ENCODE measurements at regions not wholly inside any gene's neighbourhood (a gene's known extent, or its start where the extent isn't known, plus 50 kb on each side); places are given as distances from the start of the nearest gene placed in this dataset.

DNA sequence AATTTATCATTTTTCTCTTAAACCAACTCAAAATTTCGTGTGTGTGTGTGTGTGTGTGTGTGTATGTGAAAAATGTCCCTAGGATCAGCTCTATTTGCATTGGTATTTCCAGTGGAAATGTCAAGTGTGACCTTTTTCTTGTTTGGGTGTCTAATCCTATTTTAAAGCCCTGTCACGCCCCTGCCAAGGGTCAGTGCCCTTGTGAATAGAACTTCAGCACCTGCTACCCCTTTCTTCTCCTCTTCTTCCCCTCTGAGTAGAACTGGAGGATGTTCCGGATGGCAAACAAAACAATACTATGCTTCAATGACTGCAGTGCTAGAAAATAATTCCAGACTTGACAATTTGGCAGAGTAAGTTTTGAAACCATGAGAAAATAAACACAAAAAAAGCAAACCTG lies 67.3 kb downstream of the SPRY1 start:
- TF ChIP-seq, protein P1, sequence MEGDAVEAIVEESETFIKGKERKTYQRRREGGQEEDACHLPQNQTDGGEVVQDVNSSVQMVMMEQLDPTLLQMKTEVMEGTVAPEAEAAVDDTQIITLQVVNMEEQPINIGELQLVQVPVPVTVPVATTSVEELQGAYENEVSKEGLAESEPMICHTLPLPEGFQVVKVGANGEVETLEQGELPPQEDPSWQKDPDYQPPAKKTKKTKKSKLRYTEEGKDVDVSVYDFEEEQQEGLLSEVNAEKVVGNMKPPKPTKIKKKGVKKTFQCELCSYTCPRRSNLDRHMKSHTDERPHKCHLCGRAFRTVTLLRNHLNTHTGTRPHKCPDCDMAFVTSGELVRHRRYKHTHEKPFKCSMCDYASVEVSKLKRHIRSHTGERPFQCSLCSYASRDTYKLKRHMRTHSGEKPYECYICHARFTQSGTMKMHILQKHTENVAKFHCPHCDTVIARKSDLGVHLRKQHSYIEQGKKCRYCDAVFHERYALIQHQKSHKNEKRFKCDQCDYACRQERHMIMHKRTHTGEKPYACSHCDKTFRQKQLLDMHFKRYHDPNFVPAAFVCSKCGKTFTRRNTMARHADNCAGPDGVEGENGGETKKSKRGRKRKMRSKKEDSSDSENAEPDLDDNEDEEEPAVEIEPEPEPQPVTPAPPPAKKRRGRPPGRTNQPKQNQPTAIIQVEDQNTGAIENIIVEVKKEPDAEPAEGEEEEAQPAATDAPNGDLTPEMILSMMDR (IDR thresholded peaks at IDR 0.05): no peak
- TF ChIP-seq EP300 (IDR thresholded peaks at IDR 0.05): no peak

Data from sigmoid colon (tissue), 4 donors.